GM13977 (cell line): ENCODE measurements at regions not wholly inside any gene's neighbourhood (a gene's known extent, or its start where the extent isn't known, plus 50 kb on each side); places are given as distances from the start of the nearest gene placed in this dataset.

ENCODE experiments used
- DNase-seq: peaks from one replicate; pipeline ENCODE4 v3.0.0; 2012; ENCODE audit warnings: low spot score
- CTCF ChIP-seq: IDR thresholded peaks from 2 replicates; pipeline ENCODE4 v1.5.1; 2012; ENCODE audit warnings: mild to moderate bottlenecking, control low read depth; ENCODE audit not compliant: insufficient read depth; ENCODE audit errors: extremely low read depth, missing control alignments
- in situ Hi-C: fragments of 300-500 bp; cut with MboI; formaldehyde crosslinking; loops from one replicate; pipeline ENCODE4 v1.12.0; 2022; ENCODE audit warnings: low sequenced_read_pairs, low pct_unique_long_range_greater_than_20kb, mixed read lengths, inconsistent platforms; ENCODE audit not compliant: unreplicated experiment

GRCh38 chr12:86787419-86787818, 531.2 kb upstream of the MGAT4C start:
- no peak for TF ChIP-seq CTCF
- no peak for DNase-seq
- in situ Hi-C loops: no loop called here

GRCh38 chr12:86777325-86777724, 521.1 kb upstream of the MGAT4C start:
- no peak for TF ChIP-seq CTCF
- DNase-seq: no peak
- in situ Hi-C loops: no loop called here

GRCh38 chr12:86774841-86775388, 518.7 kb upstream of the MGAT4C start:
- in situ Hi-C loops: no loop called here
- TF ChIP-seq CTCF: no peak
- DNase-seq: no peak

GRCh38 chr12:86772696-86773095, 516.5 kb upstream of the MGAT4C start:
- in situ Hi-C loops: no loop called here
- no peak for DNase-seq
- no peak for TF ChIP-seq CTCF

- DNase-seq: no peak
- in situ Hi-C loops: no loop called here
- TF ChIP-seq CTCF: no peak
These were observed 514.7 kb upstream of the MGAT4C start for GRCh38 chr12:86770871-86771270.

GRCh38 chr12:86748894-86749293, 492.7 kb upstream of the MGAT4C start:
- TF ChIP-seq CTCF: no peak
- in situ Hi-C loops: no loop called here
- DNase-seq: no peak
